ENCODE measurements at regions not wholly inside any gene's neighbourhood (a gene's known extent, or its start where the extent isn't known, plus 50 kb on each side); places are given as distances from the start of the nearest gene placed in this dataset.

DNA sequence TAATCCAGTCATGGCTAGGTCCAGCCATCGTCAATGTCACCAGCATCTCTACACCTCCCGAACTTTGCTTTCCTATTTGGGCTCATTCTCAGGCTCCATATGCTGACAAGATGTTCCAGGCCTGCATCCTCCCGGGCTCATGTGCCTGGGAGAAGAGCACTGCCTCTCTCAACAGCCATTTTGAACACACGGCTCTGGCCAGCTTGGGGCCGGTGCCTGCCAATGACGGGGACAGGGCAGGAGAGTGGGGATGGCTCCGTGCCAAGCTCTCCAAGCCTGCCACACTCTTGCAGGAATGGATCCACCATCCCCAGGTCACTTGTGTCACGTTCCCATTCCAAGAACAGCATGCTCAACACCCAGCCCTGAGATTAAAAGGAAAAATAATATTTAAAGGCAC lies 61.4 kb upstream of the PAX7 start:
- no peak for DNase-seq (ENCODE audit: low read depth in 1 of 2, low spot score in 1 of 2)
- Histone ChIP-seq H3K4me2 (no peak overlapping the region), H3K4me1 (no peaks in the 10 kb centered on the region), H3K27ac (no peak overlapping the region), H3K9me3 (no peaks in the 10 kb centered on the region), H3K4me3 (no peak overlapping the region)
- ChIA-PET CTCF (interaction anchor here (0.8 to 1.3 kb wide), 2 partner anchors 12 to 13 kb away, joined by 4 to 5 read pairs; no protein-coding TSS in a partner anchor), POLR2A (no interaction called here)
- no peak for TF ChIP-seq HOXB13 (CRISPR knock-in tag; IDR thresholded peaks at IDR 0.05; ENCODE audit: low read depth)
- TF ChIP-seq, protein P1, sequence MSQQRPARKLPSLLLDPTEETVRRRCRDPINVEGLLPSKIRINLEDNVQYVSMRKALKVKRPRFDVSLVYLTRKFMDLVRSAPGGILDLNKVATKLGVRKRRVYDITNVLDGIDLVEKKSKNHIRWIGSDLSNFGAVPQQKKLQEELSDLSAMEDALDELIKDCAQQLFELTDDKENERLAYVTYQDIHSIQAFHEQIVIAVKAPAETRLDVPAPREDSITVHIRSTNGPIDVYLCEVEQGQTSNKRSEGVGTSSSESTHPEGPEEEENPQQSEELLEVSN (IDR thresholded peaks at IDR 0.05; ENCODE audit: borderline replicate concordance, low read depth): no peak
- TF ChIP-seq, protein P2, sequence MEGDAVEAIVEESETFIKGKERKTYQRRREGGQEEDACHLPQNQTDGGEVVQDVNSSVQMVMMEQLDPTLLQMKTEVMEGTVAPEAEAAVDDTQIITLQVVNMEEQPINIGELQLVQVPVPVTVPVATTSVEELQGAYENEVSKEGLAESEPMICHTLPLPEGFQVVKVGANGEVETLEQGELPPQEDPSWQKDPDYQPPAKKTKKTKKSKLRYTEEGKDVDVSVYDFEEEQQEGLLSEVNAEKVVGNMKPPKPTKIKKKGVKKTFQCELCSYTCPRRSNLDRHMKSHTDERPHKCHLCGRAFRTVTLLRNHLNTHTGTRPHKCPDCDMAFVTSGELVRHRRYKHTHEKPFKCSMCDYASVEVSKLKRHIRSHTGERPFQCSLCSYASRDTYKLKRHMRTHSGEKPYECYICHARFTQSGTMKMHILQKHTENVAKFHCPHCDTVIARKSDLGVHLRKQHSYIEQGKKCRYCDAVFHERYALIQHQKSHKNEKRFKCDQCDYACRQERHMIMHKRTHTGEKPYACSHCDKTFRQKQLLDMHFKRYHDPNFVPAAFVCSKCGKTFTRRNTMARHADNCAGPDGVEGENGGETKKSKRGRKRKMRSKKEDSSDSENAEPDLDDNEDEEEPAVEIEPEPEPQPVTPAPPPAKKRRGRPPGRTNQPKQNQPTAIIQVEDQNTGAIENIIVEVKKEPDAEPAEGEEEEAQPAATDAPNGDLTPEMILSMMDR (IDR thresholded peaks at IDR 0.05): no peak
- TF ChIP-seq HEYL (CRISPR knock-in tag; IDR thresholded peaks at IDR 0.05): no peak
- FAIRE-seq: no peak
- 40% methylated on average over 8 of the region's 8 CpGs for WGBS (ENCODE audit: missing lambda C conversion rate)
- no peak for ATAC-seq

DNA sequence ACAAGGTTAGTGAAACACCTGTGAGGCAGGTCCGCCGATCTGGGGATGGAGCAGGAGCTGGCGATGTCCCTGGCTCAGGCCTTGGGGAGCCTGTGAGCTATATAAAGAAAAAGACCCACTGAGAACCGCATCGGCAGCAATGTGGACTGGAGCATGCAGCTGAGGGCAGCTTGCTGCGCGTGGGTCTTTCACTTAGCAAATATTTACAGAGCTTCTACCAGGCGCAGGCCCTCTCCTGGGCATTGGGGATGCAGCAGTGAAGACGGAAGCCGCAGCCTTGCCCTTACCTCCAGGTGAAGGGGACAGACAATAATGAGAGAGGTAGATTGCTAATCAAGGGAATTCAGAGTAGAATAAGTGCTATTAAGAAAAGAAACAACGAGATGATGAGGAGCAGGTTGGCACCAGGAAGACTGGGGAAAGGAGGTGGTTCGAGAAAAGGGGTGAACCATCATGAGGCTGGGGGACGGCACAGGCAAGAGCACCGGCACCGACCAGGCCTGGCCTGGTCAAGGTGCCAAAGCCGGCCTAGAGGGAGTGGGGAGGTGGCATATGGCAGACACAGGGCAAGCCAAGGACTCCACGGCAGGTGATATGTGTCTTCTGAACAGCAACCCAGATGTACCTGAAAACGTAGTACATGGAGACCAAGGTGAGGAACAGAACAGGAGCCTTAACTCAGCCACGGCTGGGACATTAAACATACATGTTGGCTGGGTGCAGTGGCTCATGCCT lies 60.7 kb upstream of the PAX7 start:
- ATAC-seq (no peak), FAIRE-seq (no peak)
- 58% methylated on average over 19 of the region's 19 CpGs for WGBS (ENCODE audit: missing lambda C conversion rate)

DNA sequence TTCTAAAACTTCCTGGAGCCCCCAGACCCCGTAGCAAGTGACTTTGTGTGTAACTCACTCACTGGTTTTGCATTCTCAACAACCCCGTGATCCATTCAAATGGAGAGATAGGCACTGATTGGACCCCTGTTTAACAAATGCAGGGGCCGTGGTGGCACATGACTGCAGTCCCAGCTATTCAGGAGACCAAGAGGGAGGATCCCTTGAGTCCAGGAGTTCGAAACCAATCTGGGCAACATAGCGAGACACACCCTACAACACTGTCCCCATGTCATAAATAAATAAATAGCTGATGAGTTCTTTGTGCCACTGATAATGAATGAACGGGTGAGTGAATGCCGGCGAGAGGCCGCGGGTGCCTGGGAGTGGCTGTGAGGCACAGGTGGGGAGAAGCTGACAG lies 59.4 kb upstream of the PAX7 start:
- CTCF ChIA-PET: interaction anchor here (1.0 to 1.6 kb wide), 3 partner anchors 11 to 26 kb away, joined by 3 to 9 read pairs (median 3); no protein-coding TSS in a partner anchor
- no peak for FAIRE-seq

More for the DNA sequence above, 60.7 kb upstream of the PAX7 start:
- Histone ChIP-seq H3K27ac (no peak overlapping the region), H3K4me1 (no peaks in the 10 kb centered on the region), H3K4me2 (no peak overlapping the region), H3K9me3 (no peaks in the 10 kb centered on the region), H3K4me3 (no peak overlapping the region)
- no peak for DNase-seq (ENCODE audit: low read depth in 1 of 2, low spot score in 1 of 2)
- ChIA-PET POLR2A (no interaction called here), CTCF (interaction anchor here (0.8 to 1.3 kb wide), 2 partner anchors 12 to 14 kb away, joined by 4 to 5 read pairs; no protein-coding TSS in a partner anchor)
- TF ChIP-seq, protein P3, sequence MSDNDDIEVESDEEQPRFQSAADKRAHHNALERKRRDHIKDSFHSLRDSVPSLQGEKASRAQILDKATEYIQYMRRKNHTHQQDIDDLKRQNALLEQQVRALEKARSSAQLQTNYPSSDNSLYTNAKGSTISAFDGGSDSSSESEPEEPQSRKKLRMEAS (IDR thresholded peaks at IDR 0.05): no peak
- TF ChIP-seq TP53 (CRISPR knock-in tag; IDR thresholded peaks at IDR 0.05) (no peak), HDAC2 (IDR thresholded peaks at IDR 0.05) (no peak)

More for the DNA sequence above, 59.4 kb upstream of the PAX7 start:
- POLR2A ChIA-PET: no interaction called here
- TF ChIP-seq BHLHE40 (IDR thresholded peaks at IDR 0.05; ENCODE audit: low read depth, low read length) (no peak), PHF8 (IDR thresholded peaks at IDR 0.05; ENCODE audit: borderline replicate concordance, low read depth) (no peak), CBX2 (IDR thresholded peaks at IDR 0.05; ENCODE audit: borderline replicate concordance, low read depth) (no peak), JUNB (IDR thresholded peaks at IDR 0.05) (no peak), GATA3 (IDR thresholded peaks at IDR 0.05; ENCODE audit: borderline replicate concordance) (no peak), EHMT2 (IDR thresholded peaks at IDR 0.05; ENCODE audit: low read depth) (no peak), NFE2L2 (conservative IDR thresholded peaks at IDR 0.05; ENCODE audit: low read length) (no peak)
- TF ChIP-seq, protein P4, sequence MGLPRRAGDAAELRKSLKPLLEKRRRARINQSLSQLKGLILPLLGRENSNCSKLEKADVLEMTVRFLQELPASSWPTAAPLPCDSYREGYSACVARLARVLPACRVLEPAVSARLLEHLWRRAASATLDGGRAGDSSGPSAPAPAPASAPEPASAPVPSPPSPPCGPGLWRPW (IDR thresholded peaks at IDR 0.05): no peak
- TF ChIP-seq, protein P5, sequence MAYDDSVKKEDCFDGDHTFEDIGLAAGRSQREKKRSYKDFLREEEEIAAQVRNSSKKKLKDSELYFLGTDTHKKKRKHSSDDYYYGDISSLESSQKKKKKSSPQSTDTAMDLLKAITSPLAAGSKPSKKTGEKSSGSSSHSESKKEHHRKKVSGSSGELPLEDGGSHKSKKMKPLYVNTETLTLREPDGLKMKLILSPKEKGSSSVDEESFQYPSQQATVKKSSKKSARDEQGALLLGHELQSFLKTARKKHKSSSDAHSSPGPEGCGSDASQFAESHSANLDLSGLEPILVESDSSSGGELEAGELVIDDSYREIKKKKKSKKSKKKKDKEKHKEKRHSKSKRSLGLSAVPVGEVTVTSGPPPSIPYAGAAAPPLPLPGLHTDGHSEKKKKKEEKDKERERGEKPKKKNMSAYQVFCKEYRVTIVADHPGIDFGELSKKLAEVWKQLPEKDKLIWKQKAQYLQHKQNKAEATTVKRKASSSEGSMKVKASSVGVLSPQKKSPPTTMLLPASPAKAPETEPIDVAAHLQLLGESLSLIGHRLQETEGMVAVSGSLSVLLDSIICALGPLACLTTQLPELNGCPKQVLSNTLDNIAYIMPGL (CRISPR knock-in tag; IDR thresholded peaks at IDR 0.05; ENCODE audit: borderline replicate concordance): no peak
- TF ChIP-seq, protein P3 (IDR thresholded peaks at IDR 0.05): no peak
- TF ChIP-seq, protein P6, sequence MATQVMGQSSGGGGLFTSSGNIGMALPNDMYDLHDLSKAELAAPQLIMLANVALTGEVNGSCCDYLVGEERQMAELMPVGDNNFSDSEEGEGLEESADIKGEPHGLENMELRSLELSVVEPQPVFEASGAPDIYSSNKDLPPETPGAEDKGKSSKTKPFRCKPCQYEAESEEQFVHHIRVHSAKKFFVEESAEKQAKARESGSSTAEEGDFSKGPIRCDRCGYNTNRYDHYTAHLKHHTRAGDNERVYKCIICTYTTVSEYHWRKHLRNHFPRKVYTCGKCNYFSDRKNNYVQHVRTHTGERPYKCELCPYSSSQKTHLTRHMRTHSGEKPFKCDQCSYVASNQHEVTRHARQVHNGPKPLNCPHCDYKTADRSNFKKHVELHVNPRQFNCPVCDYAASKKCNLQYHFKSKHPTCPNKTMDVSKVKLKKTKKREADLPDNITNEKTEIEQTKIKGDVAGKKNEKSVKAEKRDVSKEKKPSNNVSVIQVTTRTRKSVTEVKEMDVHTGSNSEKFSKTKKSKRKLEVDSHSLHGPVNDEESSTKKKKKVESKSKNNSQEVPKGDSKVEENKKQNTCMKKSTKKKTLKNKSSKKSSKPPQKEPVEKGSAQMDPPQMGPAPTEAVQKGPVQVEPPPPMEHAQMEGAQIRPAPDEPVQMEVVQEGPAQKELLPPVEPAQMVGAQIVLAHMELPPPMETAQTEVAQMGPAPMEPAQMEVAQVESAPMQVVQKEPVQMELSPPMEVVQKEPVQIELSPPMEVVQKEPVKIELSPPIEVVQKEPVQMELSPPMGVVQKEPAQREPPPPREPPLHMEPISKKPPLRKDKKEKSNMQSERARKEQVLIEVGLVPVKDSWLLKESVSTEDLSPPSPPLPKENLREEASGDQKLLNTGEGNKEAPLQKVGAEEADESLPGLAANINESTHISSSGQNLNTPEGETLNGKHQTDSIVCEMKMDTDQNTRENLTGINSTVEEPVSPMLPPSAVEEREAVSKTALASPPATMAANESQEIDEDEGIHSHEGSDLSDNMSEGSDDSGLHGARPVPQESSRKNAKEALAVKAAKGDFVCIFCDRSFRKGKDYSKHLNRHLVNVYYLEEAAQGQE (IDR thresholded peaks at IDR 0.05): no peak
- TF ChIP-seq, protein P7, sequence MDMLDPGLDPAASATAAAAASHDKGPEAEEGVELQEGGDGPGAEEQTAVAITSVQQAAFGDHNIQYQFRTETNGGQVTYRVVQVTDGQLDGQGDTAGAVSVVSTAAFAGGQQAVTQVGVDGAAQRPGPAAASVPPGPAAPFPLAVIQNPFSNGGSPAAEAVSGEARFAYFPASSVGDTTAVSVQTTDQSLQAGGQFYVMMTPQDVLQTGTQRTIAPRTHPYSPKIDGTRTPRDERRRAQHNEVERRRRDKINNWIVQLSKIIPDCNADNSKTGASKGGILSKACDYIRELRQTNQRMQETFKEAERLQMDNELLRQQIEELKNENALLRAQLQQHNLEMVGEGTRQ (IDR thresholded peaks at IDR 0.05): no peak
- TF ChIP-seq, protein P1 (IDR thresholded peaks at IDR 0.05; ENCODE audit: borderline replicate concordance, low read depth): no peak
- H3K4me3 ChIP-seq: no peak overlapping the region
- no peak overlapping the region for H3K4me2 ChIP-seq
- DNase-seq (ENCODE audit: low read depth in 1 of 2, low spot score in 1 of 2) (no peak), ATAC-seq (no peak)
- H3K4me1 ChIP-seq: no peaks in the 10 kb centered on the region
- no peaks in the 10 kb centered on the region for H3K9me3 ChIP-seq
- no peak overlapping the region for H3K27ac ChIP-seq
- WGBS (ENCODE audit: missing lambda C conversion rate): 40% methylated on average over 10 of the region's 10 CpGs

Data from A549 (cell line).